Fibroblast of pulmonary artery (primary cell): ENCODE measurements at regions not wholly inside any gene's neighbourhood (a gene's known extent, or its start where the extent isn't known, plus 50 kb on each side); places are given as distances from the start of the nearest gene placed in this dataset.

Experiments used
- DNase-seq: peaks from one replicate; pipeline ENCODE4 v3.0.0-alpha.2; 2010; ENCODE audit warnings: low read depth
- H3K4me3 ChIP-seq: replicated peaks from 2 replicates; pipeline ENCODE4 v1.5.1; 2011; ENCODE audit warnings: low read depth, mild to moderate bottlenecking, control low read depth, low read length, moderate library complexity
- TF ChIP-seq, protein P1 (sequence below): IDR thresholded peaks from 2 replicates; pipeline ENCODE4 v1.5.1; 2011; ENCODE audit warnings: mild to moderate bottlenecking, control low read depth, low read length, inconsistent platforms; ENCODE audit errors: missing control alignments

DNA sequence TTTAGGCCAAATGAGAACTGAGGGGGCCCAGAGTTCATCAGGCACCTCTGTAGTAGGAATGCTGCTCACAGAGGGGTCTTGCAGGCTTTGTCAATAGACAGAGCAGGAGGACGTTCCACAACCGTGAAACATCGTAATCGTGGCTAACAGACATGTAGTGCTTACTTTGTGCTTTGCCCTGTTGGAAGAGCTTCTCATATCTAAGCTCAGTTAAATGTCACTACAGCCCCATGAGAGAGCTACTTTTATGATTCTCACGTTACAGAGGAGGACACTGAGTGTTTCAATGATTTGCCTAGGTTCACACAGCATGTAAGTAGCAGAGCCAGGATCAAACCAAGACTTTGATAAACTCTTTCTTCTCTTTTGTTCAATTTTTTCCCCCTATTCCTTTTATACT, 136.6 kb downstream of the MYCN start:
- no peak for DNase-seq
- no peak overlapping the region for H3K4me3 ChIP-seq
- TF ChIP-seq, protein P1, sequence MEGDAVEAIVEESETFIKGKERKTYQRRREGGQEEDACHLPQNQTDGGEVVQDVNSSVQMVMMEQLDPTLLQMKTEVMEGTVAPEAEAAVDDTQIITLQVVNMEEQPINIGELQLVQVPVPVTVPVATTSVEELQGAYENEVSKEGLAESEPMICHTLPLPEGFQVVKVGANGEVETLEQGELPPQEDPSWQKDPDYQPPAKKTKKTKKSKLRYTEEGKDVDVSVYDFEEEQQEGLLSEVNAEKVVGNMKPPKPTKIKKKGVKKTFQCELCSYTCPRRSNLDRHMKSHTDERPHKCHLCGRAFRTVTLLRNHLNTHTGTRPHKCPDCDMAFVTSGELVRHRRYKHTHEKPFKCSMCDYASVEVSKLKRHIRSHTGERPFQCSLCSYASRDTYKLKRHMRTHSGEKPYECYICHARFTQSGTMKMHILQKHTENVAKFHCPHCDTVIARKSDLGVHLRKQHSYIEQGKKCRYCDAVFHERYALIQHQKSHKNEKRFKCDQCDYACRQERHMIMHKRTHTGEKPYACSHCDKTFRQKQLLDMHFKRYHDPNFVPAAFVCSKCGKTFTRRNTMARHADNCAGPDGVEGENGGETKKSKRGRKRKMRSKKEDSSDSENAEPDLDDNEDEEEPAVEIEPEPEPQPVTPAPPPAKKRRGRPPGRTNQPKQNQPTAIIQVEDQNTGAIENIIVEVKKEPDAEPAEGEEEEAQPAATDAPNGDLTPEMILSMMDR = no peak

DNA sequence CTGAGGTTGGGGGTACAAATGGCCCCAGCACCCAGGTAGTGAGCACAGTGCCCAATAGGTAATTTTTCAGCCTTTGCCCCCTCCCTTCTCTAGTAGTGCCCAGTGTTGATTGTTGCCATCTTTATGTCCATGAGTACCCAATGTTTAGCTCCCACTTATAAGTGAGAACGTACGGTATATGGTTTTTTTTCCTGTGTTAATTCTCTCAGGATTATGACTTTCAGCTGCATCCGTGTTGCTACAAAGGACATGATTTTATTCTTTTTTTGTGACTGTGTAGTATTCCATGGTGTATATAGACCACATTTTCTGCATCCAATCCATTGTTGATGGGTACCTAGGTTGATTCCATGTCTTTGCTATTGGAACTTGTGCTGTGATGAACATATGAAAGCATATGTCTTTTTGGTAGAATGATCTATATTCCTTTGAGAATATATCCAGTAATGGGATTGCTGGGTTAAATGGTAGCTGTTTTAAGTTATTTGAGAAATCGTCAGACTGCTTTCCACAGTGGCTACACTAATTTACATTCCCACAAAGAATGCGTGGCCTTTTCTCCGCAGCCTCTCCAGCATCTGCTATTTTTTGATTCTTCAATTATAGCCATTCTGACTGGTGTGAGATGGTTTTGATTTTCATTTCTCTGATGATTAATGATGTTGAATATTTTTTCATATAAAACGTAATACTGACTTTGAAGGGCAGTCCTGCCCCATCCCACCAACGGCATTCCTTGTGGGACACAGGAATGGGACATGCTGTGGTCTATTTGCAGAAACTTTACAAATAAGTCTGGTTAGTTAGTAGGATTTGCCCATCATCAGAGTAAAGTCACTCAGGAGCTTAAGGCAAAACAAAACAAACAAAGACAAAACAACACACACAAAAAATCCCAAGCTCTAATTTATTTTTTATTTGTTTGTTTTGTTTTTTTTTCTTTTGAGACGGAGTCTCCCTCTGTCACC, 135.0 kb downstream of the MYCN start:
- TF ChIP-seq, protein P1 = no peak
- DNase-seq = no peak
- H3K4me3 ChIP-seq = no peak overlapping the region

DNA sequence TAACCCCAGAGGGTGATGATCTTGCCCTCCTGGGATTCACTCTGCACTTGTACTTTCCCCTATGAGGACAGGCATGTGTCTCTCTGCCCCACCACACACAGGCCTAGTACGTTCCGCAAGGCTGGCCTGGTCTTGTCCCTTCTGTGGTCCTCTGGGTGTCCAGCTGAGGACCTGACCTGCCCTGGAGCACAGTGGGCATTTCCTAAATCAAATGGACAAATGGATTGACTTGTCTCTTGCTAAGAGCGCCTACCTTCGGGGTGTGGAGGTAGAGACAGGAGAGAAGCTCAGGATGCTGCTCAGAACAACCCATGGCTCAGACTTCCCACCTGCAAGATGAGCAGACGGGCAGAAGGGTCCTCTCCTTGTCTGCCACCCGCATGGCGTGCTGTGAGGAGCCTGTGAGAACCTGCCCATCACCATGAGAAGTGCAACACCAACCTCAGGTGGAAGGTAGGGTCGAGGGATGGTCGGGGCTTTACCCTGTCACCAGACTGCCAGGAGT, 133.6 kb downstream of the MYCN start:
- TF ChIP-seq, protein P1 = no peak
- DNase-seq = no peak
- H3K4me3 ChIP-seq = no peak overlapping the region

DNA sequence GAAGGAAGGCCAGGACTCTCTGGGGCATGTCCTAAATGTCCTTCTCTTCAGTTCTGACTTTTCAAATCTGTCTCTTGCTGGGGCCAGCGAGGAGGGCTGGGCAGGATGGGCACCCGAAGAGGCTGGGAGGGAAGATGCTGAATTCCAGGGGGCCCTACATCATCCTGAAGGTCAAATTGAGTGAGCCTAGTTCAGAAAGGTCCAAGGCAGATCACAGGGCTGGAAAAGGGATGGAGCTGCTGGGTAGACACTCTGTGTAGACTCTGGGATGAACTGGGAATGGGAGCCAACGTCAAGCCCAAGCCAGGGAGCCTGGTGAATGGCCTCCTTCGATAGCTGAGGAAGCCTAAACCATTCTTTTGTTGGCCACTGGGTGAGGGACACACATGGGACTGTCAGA, 133.1 kb downstream of the MYCN start:
- TF ChIP-seq, protein P1 = no peak
- no peak overlapping the region for H3K4me3 ChIP-seq
- no peak for DNase-seq

DNA sequence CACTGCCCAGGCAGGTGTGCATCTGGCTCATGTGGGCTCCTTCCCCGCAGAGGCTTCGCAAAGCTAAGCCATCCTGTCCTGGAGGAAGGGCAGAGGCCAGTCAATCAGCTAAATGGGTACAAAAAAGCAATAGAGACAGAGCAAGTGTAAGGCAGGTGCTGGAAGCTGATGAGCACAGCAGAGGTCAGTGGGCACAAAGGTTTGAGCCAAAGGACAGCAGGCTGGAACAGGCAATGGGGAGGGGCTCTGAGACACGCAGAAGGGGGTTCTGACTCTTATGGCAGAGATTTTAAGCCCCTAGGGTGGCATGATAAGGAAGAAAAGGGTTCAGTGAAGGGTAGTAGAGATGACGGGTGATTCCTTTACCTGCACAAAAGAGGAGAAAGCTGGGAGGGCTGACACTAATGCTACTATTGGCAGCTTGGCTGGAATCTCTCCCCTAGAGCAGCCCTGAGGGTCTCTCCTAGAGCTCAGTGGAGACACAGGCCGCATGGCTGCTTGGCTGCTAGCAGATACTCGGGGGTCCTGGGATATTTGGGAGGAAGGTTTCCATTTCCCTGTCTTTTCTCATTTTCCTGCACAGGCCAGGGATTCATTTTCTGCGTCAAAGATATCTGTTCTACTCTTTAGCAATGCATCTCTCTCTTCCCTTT, 132.4 kb downstream of the MYCN start:
- TF ChIP-seq, protein P1 = no peak
- DNase-seq = no peak
- no peak overlapping the region for H3K4me3 ChIP-seq

DNA sequence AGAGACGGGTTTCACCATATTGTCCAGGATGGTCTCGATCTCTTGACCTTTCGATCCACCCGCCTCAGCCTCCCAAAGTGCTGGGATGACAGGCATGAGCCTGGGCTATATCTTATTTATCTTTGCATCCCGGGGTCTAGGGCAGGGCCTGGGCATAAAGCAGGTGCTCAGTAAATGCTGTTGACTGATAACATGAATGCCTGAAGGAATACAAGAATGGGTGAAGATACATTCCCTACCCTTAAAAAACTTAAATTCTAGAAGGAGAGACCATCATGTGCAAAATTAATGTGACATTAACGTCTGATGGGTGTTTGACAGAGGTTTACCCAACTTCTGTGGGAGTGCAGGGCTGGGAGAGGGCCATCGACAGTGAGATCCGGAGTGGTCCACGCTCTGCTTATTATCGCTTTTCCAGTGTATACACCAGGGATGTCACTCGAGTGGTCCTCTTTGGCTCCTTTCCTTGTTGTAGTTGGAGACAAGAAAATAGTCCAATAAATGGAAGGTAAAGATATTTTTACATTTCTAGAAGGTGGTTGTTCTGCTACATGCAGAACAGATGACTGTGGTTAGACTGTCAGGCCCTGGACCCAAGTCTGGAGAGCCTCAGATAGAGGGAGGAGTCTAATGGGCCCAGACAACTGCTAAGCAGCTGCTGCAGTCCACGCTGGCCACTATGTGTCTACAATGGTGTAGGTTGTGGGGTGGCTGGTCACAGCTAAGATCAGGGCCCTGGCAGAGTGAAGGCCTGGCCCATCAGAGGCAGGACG, 131.7 kb downstream of the MYCN start:
- DNase-seq = no peak
- H3K4me3 ChIP-seq = no peak overlapping the region
- TF ChIP-seq, protein P1 = no peak
